T-helper 2 cell treated with Interferon-gamma antibody and Interleukin-4, amounts not matched to agents 5 μg/mL and 100 μg/mL, for 36 hours (primary cell): ENCODE measurements at regions not wholly inside any gene's neighbourhood (a gene's known extent, or its start where the extent isn't known, plus 50 kb on each side); places are given as distances from the start of the nearest gene placed in this dataset.

Experiments used
- DNase-seq: peaks from one replicate; pipeline ENCODE4 v3.0.0; 2021; ENCODE audit warnings: low spot score
- H3K27ac Mint-ChIP-seq: one replicate; pipeline ENCODE4 v1.8.0; 2021; ENCODE audit warnings: mild to moderate bottlenecking, mixed read lengths
- H3K27me3 Mint-ChIP-seq: one replicate; pipeline ENCODE4 v1.8.0; 2021; ENCODE audit warnings: low read depth, mixed read lengths
- H3K36me3 Mint-ChIP-seq: one replicate; pipeline ENCODE4 v1.8.0; 2021; ENCODE audit warnings: low read depth, mixed read lengths
- H3K4me1 Mint-ChIP-seq: one replicate; pipeline ENCODE4 v1.8.0; 2021; ENCODE audit warnings: low read depth, mixed read lengths
- H3K4me3 Mint-ChIP-seq: one replicate; pipeline ENCODE4 v1.8.0; 2022; ENCODE audit warnings: mild to moderate bottlenecking, moderate library complexity, mixed read lengths
- H3K9me3 Mint-ChIP-seq: one replicate; pipeline ENCODE4 v1.8.0; 2021; ENCODE audit warnings: mixed read lengths

DNA sequence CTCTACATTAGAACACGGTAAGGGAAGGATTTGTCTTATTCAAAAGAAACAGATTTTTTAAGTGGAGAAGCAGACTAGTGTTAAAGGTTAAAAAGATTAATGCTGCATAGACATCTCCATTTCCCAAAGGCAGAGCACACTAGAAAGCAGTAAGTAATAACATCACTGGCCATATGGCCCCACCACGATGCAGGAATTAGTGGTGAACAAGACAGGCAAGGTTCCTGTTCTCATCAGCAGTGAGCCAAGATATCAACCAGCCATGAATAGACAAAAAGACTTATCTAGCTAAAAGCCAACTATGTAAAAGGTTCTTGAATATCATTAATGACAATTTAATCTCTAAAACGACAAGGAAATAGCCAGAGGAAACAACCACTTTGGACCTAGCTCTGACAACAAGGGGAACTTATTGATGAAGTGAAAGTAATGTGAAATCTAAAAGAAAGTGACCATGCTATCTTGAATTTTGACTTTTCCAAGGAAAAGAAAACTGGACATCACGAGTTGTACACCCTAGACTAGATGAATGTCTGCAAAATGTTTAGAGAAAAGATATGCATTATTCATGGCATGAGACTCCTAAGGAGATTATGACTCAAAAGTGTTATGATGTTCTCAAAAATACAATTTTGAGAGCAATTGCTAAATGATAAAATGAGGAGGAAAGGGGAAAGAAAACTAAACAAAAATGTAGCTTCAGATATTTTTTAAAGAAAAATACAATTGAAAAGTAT is 157.9 kb upstream of the STXBP5 start:
- no peaks in the 10 kb centered on the region for H3K4me1 Mint-ChIP-seq
- DNase-seq: no peak

GRCh38 chr6:147048930-147049329 is 155.3 kb upstream of the STXBP5 start:
- no peaks in the 10 kb centered on the region for H3K27me3 Mint-ChIP-seq
- H3K27ac Mint-ChIP-seq: no peak overlapping the region
- DNase-seq: no peak
- no peaks in the 10 kb centered on the region for H3K36me3 Mint-ChIP-seq
- peaks cover 4% of the 10 kb centered on the region for H3K9me3 Mint-ChIP-seq
- no peaks in the 10 kb centered on the region for H3K4me1 Mint-ChIP-seq
- H3K4me3 Mint-ChIP-seq: no peak overlapping the region

More for the DNA sequence above, 157.9 kb upstream of the STXBP5 start:
- Mint-ChIP-seq H3K27me3 (no peaks in the 10 kb centered on the region), H3K4me3 (no peak overlapping the region), H3K9me3 (peaks cover 8% of the 10 kb centered on the region), H3K36me3 (no peaks in the 10 kb centered on the region), H3K27ac (no peak overlapping the region)

- no peak overlapping the region for H3K27ac Mint-ChIP-seq
- no peaks in the 10 kb centered on the region for H3K36me3 Mint-ChIP-seq
- H3K9me3 Mint-ChIP-seq: no peaks in the 10 kb centered on the region
- no peak overlapping the region for H3K4me3 Mint-ChIP-seq
- H3K4me1 Mint-ChIP-seq: no peaks in the 10 kb centered on the region
- DNase-seq: no peak
- no peaks in the 10 kb centered on the region for H3K27me3 Mint-ChIP-seq
Observed at GRCh38 chr6:147053311-147053921, 150.8 kb upstream of the STXBP5 start.

DNA sequence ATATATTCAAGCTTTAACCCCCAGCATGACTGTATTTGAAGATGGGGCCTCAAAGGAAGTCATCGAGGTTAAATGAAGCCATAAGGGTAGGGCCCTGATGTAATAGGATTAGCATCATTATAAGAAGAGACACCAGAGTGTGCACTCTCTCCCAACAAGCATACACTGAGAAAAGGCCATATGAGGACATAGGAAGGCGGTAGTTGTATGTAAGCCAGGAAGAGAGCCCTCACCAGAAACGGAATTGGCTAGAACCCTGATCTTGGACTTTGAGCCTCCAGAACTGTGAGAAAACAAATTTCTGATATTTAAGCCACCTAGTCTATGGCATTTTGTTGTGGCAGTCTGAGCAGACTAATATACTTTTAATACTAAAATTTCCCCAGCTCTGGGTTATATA is 150.1 kb upstream of the STXBP5 start:
- no peaks in the 10 kb centered on the region for H3K36me3 Mint-ChIP-seq
- no peaks in the 10 kb centered on the region for H3K27me3 Mint-ChIP-seq
- no peak for DNase-seq
- no peaks in the 10 kb centered on the region for H3K9me3 Mint-ChIP-seq
- no peak overlapping the region for H3K4me3 Mint-ChIP-seq
- no peak overlapping the region for H3K27ac Mint-ChIP-seq
- no peaks in the 10 kb centered on the region for H3K4me1 Mint-ChIP-seq

- H3K27ac Mint-ChIP-seq: no peak overlapping the region
- no peaks in the 10 kb centered on the region for H3K36me3 Mint-ChIP-seq
- no peaks in the 10 kb centered on the region for H3K27me3 Mint-ChIP-seq
- H3K4me1 Mint-ChIP-seq: no peaks in the 10 kb centered on the region
- H3K9me3 Mint-ChIP-seq: no peaks in the 10 kb centered on the region
- DNase-seq: no peak
- no peak overlapping the region for H3K4me3 Mint-ChIP-seq
Observed at GRCh38 chr6:147054871-147055270, 149.3 kb upstream of the STXBP5 start.

DNA sequence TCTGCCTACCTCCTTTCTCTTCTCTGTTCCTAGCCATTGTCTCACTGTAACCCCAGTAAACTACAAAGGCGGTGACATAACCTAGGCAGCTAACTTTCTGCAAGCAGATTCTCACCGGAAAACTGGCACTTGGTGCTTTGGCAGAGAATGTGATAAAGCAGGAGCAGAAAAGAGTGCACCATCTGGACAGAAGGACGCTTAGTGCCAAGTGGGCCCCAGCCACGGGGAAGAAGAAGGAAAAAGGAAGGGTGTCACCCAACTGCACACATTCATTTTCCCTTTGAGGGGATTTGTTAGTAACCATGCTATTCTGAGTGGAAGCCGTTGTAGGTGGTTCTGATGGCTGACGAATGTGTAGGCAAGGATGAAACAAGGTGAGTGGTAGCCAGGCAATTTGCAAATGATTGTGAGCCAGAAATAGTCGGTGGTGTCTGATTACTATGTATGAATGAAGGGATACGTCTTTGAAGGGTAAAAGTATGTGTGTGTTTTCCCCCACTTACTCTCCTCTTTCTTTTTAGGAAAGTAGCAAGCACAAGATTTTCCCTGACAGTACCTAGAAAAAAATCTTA is 148.3 kb upstream of the STXBP5 start:
- Mint-ChIP-seq H3K4me3 (no peak overlapping the region), H3K27ac (no peak overlapping the region), H3K9me3 (no peaks in the 10 kb centered on the region), H3K36me3 (no peaks in the 10 kb centered on the region), H3K4me1 (no peaks in the 10 kb centered on the region), H3K27me3 (no peaks in the 10 kb centered on the region)
- DNase-seq: no peak

DNA sequence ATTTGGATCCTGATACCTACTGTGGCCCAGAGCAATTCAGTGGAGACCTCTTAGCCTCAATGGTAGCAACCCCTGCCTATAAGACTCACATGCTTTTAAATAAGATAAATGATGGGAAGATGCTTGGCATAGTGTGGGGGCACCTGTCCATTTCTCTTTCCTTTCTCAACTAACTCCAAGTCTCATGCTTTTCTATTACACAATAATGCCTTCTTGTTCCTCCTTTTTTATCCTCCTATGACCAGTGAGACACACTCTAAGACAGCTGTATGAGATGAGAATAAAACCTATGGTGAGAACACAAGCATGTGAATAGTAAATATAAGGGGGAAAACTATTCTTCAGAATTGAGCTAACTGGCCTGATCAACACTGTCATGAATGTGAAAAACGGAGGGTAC is 147.0 kb upstream of the STXBP5 start:
- no peaks in the 10 kb centered on the region for H3K4me1 Mint-ChIP-seq
- no peaks in the 10 kb centered on the region for H3K36me3 Mint-ChIP-seq
- no peak for DNase-seq
- no peak overlapping the region for H3K4me3 Mint-ChIP-seq
- no peak overlapping the region for H3K27ac Mint-ChIP-seq
- H3K9me3 Mint-ChIP-seq: no peaks in the 10 kb centered on the region
- H3K27me3 Mint-ChIP-seq: no peaks in the 10 kb centered on the region

DNA sequence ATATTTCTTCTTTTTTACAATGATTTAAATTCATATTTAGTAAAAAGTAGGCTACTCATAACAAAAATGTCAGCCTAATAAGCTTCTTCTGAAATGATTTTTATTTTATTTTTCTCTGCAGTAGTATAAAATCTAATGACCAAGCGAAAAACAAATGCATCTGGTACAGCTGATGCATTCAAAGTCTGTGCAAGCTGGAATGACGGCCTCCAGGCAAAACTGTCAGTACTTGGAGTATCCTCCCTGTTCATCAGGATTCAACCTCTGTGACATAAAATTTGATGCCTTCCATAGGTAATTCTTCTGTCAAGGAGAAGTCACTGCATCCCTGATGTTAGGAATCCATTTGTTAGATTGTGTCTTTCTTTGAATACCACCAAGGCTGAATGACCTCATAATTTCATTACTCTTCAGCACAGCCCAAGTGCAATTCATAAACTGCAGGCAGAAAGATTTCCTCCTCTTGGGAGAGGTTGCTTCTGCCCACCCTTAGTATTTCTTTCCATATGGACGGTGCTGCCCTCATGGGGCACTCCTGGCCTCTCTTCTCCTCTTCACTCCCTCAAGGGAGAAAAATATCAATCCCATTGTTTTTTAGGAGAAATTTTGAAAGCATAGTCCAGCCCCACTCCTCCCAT is 146.4 kb upstream of the STXBP5 start:
- Mint-ChIP-seq H3K36me3 (no peaks in the 10 kb centered on the region), H3K27ac (no peak overlapping the region), H3K4me3 (no peak overlapping the region), H3K9me3 (no peaks in the 10 kb centered on the region), H3K4me1 (no peaks in the 10 kb centered on the region), H3K27me3 (no peaks in the 10 kb centered on the region)
- no peak for DNase-seq

GRCh38 chr6:147058786-147059385 is 145.3 kb upstream of the STXBP5 start:
- no peak for DNase-seq
- Mint-ChIP-seq H3K4me1 (no peaks in the 10 kb centered on the region), H3K27ac (no peak overlapping the region), H3K9me3 (no peaks in the 10 kb centered on the region), H3K4me3 (no peak overlapping the region), H3K27me3 (no peaks in the 10 kb centered on the region), H3K36me3 (no peaks in the 10 kb centered on the region)

GRCh38 chr6:147060636-147061035 is 143.6 kb upstream of the STXBP5 start:
- Mint-ChIP-seq H3K9me3 (peaks cover 4% of the 10 kb centered on the region), H3K4me1 (peaks cover 8% of the 10 kb centered on the region), H3K4me3 (no peak overlapping the region), H3K27me3 (no peaks in the 10 kb centered on the region), H3K36me3 (no peaks in the 10 kb centered on the region), H3K27ac (no peak overlapping the region)
- DNase-seq: no peak

- DNase-seq: no peak
- H3K27ac Mint-ChIP-seq: no peak overlapping the region
- no peaks in the 10 kb centered on the region for H3K36me3 Mint-ChIP-seq
- H3K9me3 Mint-ChIP-seq: peaks cover 4% of the 10 kb centered on the region
- H3K4me3 Mint-ChIP-seq: no peak overlapping the region
- peaks cover 8% of the 10 kb centered on the region for H3K4me1 Mint-ChIP-seq
- H3K27me3 Mint-ChIP-seq: no peaks in the 10 kb centered on the region
Observed at GRCh38 chr6:147061252-147061651, 143.0 kb upstream of the STXBP5 start.

DNA sequence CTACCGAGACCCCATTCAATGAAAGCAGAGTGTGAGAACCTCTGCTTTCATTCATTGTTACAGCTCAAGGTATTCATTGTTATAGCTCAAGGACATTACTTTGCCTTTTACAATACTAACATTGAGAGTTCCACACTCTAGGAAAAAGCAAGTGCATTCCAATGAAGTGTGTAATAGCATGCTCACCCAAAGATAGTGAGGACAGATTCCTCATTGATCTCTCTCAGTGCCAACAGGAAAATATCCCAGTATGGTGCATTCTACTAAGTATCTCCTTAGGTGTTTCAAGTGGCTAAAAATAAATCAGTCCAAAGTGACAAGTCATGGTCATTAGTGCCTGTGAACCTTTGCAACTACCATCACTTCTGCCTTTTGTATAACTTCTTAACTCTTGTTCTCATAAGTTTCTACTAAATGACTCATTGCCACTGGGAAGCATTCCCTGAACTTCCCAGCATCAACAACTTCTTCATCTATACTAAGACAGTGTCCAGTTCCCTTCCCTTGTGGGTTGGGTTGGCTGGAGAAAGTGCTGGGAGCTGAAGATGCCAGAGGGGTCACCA is 140.7 kb upstream of the STXBP5 start:
- Mint-ChIP-seq H3K27ac (no peak overlapping the region), H3K4me1 (peaks cover 8% of the 10 kb centered on the region), H3K27me3 (no peaks in the 10 kb centered on the region), H3K36me3 (no peaks in the 10 kb centered on the region), H3K4me3 (no peak overlapping the region), H3K9me3 (peaks cover 6% of the 10 kb centered on the region)
- no peak for DNase-seq

- Mint-ChIP-seq H3K4me3 (no peak overlapping the region), H3K4me1 (peaks cover 8% of the 10 kb centered on the region), H3K9me3 (peaks cover 16% of the 10 kb centered on the region), H3K27ac (no peak overlapping the region), H3K36me3 (no peaks in the 10 kb centered on the region), H3K27me3 (no peaks in the 10 kb centered on the region)
- DNase-seq: no peak
Observed at GRCh38 chr6:147065786-147066185, 138.4 kb upstream of the STXBP5 start.

- Mint-ChIP-seq H3K27me3 (no peaks in the 10 kb centered on the region), H3K4me3 (no peak overlapping the region), H3K27ac (no peak overlapping the region), H3K4me1 (peaks cover 8% of the 10 kb centered on the region), H3K36me3 (no peaks in the 10 kb centered on the region), H3K9me3 (peaks cover 16% of the 10 kb centered on the region)
- DNase-seq: no peak
Observed at GRCh38 chr6:147067184-147067583, 137.0 kb upstream of the STXBP5 start.
